Keratinocyte (primary cell): ENCODE measurements at regions not wholly inside any gene's neighbourhood (a gene's known extent, or its start where the extent isn't known, plus 50 kb on each side); places are given as distances from the start of the nearest gene placed in this dataset.

Source experiments
- DNase-seq: peaks from one replicate; pipeline ENCODE4 v3.0.0-alpha.2; 2011; ENCODE audit warnings: low read depth, missing footprints, low spot score
- FAIRE-seq: peaks from 2 replicates; lab custom pipeline; 2011; peaks lifted over from hg19 to GRCh38; lab: Jason Lieb, UNC
- H2AFZ ChIP-seq: 2 replicates; pipeline ENCODE4 v1.6.0; 2012; ENCODE audit warnings: low read length, control low read depth, inconsistent platforms; ENCODE audit not compliant: control insufficient read depth
- H3K27ac ChIP-seq: 2 replicates; pipeline ENCODE4 v1.5.1; 2011; ENCODE audit warnings: low read length; ENCODE audit not compliant: control insufficient read depth, insufficient read depth
- H3K27me3 ChIP-seq: 3 replicates; pipeline ENCODE4 v1.6.0; 2011; ENCODE audit warnings: low read length; ENCODE audit not compliant: control insufficient read depth, insufficient read depth; ENCODE audit errors: extremely low read depth
- H3K36me3 ChIP-seq, 2 experiments: 2 replicates in 1 of 2; 3 replicates in 1 of 2; pipeline ENCODE4 v1.5.1; 2011; ENCODE audit warnings: low read length in 2 of 2, mild to moderate bottlenecking in 1 of 2; ENCODE audit not compliant: control insufficient read depth in 2 of 2, insufficient read depth in 2 of 2; ENCODE audit errors: extremely low read depth in 1 of 2
- H3K4me1 ChIP-seq: 3 replicates; pipeline ENCODE4 v1.5.1; 2011; ENCODE audit warnings: low read length; ENCODE audit not compliant: control insufficient read depth, insufficient read depth; ENCODE audit errors: extremely low read depth
- H3K4me2 ChIP-seq: 3 replicates; pipeline ENCODE4 v1.6.0; 2011; ENCODE audit warnings: low read depth, low read length; ENCODE audit not compliant: control insufficient read depth, insufficient read depth; ENCODE audit errors: extremely low read depth
- H3K4me3 ChIP-seq, 3 experiments: fragments of 200-600 bp in 1 of 3; sonication (generic) in 1 of 3; 2 replicates in 2 of 3; 3 replicates in 1 of 3; pipeline ENCODE4 v1.5.1; 2011 to 2016; ENCODE audit warnings: low read length in 3 of 3, mild to moderate bottlenecking in 3 of 3, control low read depth in 2 of 3, inconsistent platforms in 1 of 3, low read depth in 1 of 3, mixed read lengths in 1 of 3, mixed run types in 1 of 3, moderate library complexity in 1 of 3; ENCODE audit not compliant: control insufficient read depth in 2 of 3, insufficient read depth in 2 of 3; ENCODE audit errors: extremely low read depth in 1 of 3
- H3K79me2 ChIP-seq: 2 replicates; pipeline ENCODE4 v1.6.0; 2012; ENCODE audit warnings: low read length; ENCODE audit not compliant: control insufficient read depth, insufficient read depth
- H3K9ac ChIP-seq: 3 replicates; pipeline ENCODE4 v1.6.0; 2011; ENCODE audit warnings: low read length; ENCODE audit not compliant: control insufficient read depth, insufficient read depth; ENCODE audit errors: extremely low read depth
- H3K9me1 ChIP-seq: 3 replicates; pipeline ENCODE4 v1.6.0; 2011; ENCODE audit warnings: low read length; ENCODE audit not compliant: control insufficient read depth, insufficient read depth; ENCODE audit errors: extremely low read depth
- H3K9me3 ChIP-seq: 2 replicates; pipeline ENCODE4 v1.5.1; 2012; ENCODE audit warnings: low read depth, low read length; ENCODE audit not compliant: control insufficient read depth
- H4K20me1 ChIP-seq: 3 replicates; pipeline ENCODE4 v1.6.0; 2011; ENCODE audit warnings: low read length; ENCODE audit not compliant: control insufficient read depth, insufficient read depth; ENCODE audit errors: extremely low read depth
- EZH2 ChIP-seq: IDR thresholded peaks from one replicate; pipeline ENCODE4 v1.6.1; 2012; ENCODE audit warnings: inconsistent platforms, mild to moderate bottlenecking, low read length, moderate library complexity
- dilution Hi-C: fragments of 300-500 bp; cut with MboI; formaldehyde crosslinking; loops from one replicate; pipeline ENCODE4 v1.7.0; 2020; ENCODE audit warnings: low sequenced_read_pairs; ENCODE audit not compliant: extremely low pct_ligation_motif_present
- TF ChIP-seq, protein P1 (sequence below), 3 experiments: IDR thresholded peaks in 1 of 3; conservative IDR thresholded peaks in 1 of 3; optimal IDR thresholded peaks in 1 of 3; 2 replicates in 2 of 3; 3 replicates in 1 of 3; pipeline versions ENCODE3 to v1.5.1; 2011; ENCODE audit warnings: low read length in 3 of 3, mild to moderate bottlenecking in 3 of 3, moderate library complexity in 2 of 3, control low read depth in 1 of 3, inconsistent platforms in 1 of 3; ENCODE audit not compliant: insufficient read depth in 2 of 3; ENCODE audit errors: extremely low read depth in 1 of 3

DNA sequence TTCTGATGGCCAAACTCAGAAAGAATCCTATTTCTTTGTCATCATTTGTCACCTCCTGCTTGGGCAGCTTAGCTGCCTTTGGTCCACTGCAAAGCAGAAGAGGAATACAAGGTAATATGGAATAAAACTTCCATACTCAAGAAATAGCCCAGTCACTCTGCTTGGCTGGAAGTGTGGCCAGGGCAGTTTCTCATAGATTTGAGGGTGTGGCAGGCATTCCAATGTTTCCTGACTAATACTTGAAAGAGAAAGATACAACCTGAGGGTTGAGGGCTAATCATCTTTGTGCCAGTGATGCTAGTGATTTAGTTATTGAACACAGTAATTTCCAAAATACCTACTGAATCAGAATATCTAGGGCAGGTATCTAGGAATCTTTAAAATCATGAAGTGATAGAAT is 83.1 kb downstream of the FAM161A start:
- no peak for DNase-seq
- no peaks in the 10 kb centered on the region for H4K20me1 ChIP-seq
- peak overlapping the region; percentile 59 for H3K4me2 ChIP-seq
- no peaks in the 10 kb centered on the region for H3K36me3 ChIP-seq
- peak; percentile 92 for FAIRE-seq
- TF ChIP-seq, protein P1, sequence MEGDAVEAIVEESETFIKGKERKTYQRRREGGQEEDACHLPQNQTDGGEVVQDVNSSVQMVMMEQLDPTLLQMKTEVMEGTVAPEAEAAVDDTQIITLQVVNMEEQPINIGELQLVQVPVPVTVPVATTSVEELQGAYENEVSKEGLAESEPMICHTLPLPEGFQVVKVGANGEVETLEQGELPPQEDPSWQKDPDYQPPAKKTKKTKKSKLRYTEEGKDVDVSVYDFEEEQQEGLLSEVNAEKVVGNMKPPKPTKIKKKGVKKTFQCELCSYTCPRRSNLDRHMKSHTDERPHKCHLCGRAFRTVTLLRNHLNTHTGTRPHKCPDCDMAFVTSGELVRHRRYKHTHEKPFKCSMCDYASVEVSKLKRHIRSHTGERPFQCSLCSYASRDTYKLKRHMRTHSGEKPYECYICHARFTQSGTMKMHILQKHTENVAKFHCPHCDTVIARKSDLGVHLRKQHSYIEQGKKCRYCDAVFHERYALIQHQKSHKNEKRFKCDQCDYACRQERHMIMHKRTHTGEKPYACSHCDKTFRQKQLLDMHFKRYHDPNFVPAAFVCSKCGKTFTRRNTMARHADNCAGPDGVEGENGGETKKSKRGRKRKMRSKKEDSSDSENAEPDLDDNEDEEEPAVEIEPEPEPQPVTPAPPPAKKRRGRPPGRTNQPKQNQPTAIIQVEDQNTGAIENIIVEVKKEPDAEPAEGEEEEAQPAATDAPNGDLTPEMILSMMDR (optimal IDR thresholded peaks at IDR 0.05 in 1 of 3, IDR thresholded peaks at IDR 0.05 in 1 of 3, conservative IDR thresholded peaks at IDR 0.05 in 1 of 3; ENCODE audit: extremely low read depth in 1 of 3, insufficient read depth in 2 of 3, low read length in 3 of 3) = no peak
- TF ChIP-seq EZH2 = no peak
- no peaks in the 10 kb centered on the region for H3K9me3 ChIP-seq
- dilution Hi-C loops = no loop called here
- H2AFZ ChIP-seq = peak overlapping the region; percentile 55
- H3K9ac ChIP-seq = peak overlapping the region; percentile 42
- H3K79me2 ChIP-seq = no peaks in the 10 kb centered on the region
- H3K27me3 ChIP-seq = no peaks in the 10 kb centered on the region
- peaks cover 12% of the 10 kb centered on the region for H3K4me1 ChIP-seq
- no peaks in the 10 kb centered on the region for H3K9me1 ChIP-seq
- no peak overlapping the region for H3K4me3 ChIP-seq
- peak overlapping the region; percentile 92 for H3K27ac ChIP-seq

DNA sequence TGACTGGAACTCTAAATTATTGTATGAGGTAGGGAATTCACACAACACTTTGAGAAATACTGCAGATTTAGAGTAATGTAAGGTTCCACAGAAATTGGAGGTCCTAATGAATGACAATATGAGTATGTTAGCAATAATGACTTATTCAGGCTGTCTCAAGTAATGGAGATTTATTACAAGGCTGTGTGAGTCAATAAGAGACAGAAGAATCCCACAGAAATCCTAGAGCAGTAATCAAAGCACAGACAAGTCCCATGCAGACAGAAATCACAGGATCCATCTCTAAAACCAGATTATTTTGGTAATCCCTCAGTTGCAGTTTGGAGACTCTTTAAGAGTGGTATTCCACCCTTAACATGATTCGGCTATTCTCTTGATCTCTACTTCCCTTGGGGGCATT is 83.6 kb downstream of the FAM161A start:
- Histone ChIP-seq H2AFZ (peak overlapping the region; percentile 55), H3K36me3 (no peaks in the 10 kb centered on the region), H3K9me1 (no peaks in the 10 kb centered on the region), H3K9me3 (no peaks in the 10 kb centered on the region), H3K27me3 (no peaks in the 10 kb centered on the region), H3K4me1 (peaks cover 12% of the 10 kb centered on the region), H3K79me2 (no peaks in the 10 kb centered on the region), H3K9ac (peak overlapping the region; percentile 42), H3K4me3 (no peak overlapping the region), H3K27ac (peak overlapping the region; percentile 92), H3K4me2 (peak overlapping the region; percentile 59), H4K20me1 (no peaks in the 10 kb centered on the region)
- FAIRE-seq = no peak
- dilution Hi-C loops = no loop called here
- TF ChIP-seq, protein P1 (optimal IDR thresholded peaks at IDR 0.05 in 1 of 3, IDR thresholded peaks at IDR 0.05 in 1 of 3, conservative IDR thresholded peaks at IDR 0.05 in 1 of 3; ENCODE audit: extremely low read depth in 1 of 3, insufficient read depth in 2 of 3, low read length in 3 of 3) = no peak
- no peak for TF ChIP-seq EZH2
- no peak for DNase-seq
